Glomerular endothelial cell (primary cell): ENCODE measurements at regions not wholly inside any gene's neighbourhood (a gene's known extent, or its start where the extent isn't known, plus 50 kb on each side); places are given as distances from the start of the nearest gene placed in this dataset.
"Not testable (repeated sequence)": the region's sequence is repeated elsewhere in the genome, so short reads cannot be mapped to it uniquely, and the experiment has no call there.

Experiments used
- DNase-seq: peaks from one replicate; pipeline ENCODE4 v3.0.0-alpha.2; 2011; ENCODE audit warnings: low read depth, low spot score; ENCODE audit errors: extremely low read depth

DNA sequence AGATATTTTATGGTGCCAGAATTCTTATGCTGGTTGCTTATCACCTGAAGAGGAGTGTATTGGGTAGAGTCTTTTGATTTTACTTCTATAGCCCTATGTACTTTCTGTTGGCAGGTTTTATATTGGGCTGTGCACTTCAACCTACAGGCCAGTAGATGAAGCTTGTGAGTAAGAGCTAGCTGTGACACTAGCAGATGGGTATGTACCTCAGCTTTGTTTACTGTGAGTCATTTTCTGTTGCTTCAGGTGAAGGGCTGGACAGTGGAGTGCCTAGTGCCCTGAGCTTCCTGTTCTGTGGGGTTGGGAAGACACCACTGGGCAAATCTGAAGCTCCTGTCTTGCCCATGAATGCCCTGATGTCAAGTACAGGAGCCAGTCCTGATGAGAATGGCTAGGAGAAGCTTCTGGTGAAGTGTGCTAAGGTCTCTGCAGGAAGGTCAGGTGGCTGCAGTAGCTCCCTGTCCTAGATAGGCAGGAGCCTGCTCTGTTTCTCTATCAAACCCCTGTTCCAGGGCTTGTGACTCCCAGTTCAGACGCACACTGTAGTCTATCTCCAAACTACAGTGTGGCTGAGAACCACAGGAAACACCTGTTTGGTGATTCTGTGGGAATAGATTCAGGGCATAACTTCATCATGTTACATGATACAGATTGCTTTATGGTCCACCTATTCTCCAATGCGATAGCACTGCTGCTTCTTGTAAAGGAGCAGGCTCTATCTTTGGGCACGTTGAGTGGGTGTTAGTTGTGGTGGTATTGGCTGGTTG, 755.7 kb downstream of the KCNA4 start:
- no peak for DNase-seq

DNA sequence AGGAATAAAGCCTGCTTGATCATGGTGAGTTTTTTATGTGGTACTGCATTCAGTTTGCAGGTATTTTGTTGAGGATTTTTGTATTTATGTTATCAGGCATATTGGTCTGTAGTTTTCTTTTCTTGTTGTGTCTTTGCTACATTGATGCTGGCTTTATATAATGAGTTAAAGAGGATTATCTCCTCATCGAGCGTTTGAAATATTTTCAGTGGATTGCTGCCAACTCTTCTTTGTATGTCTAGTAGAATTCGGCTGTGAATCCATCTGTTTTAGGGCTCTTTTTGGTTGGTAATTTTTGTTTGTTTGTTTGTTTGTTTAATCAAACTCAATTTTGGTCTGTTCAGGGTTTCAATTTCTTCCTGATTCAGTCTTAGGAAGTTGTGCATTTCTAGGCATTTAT, 758.4 kb downstream of the KCNA4 start:
- DNase-seq: no peak

DNA sequence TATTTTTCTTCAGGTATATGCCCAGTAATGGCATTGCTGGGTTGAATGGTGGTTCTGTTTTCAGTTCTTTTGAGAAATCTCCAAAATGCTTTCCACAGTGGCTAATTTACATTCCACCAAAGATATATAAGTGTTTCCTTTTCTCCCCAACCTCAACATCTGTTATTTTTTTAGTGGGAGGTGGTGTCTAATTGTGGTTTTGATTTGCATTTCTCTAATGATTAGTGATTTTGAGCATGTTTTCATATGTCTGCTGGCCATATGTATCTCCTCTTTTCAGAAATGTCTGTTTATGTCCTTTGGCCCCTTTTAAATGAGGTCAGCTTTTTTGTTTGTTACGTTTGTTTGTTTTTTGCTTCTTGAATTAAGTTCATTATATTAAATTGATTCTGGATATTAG, 760.2 kb downstream of the KCNA4 start:
- no peak for DNase-seq

DNA sequence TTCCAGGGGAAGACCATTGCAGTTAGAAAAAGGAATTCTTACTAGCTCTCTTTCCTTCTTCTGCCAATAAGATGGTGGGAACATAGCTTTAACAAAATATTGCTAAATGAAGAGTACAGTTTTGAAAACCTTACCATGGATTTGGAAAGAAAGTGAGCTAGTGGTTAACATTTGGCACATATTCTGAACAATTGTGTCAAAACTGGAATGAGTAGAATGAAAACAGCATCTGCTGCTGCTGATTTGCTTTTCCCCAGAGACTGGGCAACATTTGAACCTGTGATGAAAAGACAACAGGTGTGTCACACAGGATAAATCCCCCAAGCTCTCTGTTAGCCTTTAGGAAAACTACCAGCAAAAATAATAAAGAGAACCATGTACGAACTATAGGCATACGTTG, 761.4 kb downstream of the KCNA4 start:
- no peak for DNase-seq

- DNase-seq: no peak
Measured at GRCh38 chr11:29251738-29252137, 765.1 kb downstream of the KCNA4 start.

DNA sequence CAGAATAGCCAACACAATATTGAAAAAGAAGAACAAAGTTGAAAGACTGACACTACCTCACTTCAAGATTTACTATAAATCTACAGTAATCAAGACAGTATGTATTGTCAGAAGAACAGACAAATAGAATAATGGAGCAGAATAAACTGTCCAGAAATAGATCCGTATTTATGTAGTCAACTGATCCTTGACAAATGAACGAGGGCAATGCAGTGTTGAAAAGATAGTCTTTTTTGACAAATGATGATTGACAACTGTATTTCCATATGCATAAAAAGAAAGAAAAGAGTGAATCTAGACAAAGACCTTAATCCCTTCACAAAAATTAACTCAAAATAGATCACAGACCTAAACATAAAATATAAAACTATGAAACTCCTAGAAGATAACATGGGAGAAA, 767.1 kb downstream of the KCNA4 start:
- DNase-seq: no peak

GRCh38 chr11:29244355-29244754, 772.5 kb downstream of the KCNA4 start:
- DNase-seq: no peak

- DNase-seq: no peak
Measured at GRCh38 chr11:29243616-29244015, 773.2 kb downstream of the KCNA4 start.

DNA sequence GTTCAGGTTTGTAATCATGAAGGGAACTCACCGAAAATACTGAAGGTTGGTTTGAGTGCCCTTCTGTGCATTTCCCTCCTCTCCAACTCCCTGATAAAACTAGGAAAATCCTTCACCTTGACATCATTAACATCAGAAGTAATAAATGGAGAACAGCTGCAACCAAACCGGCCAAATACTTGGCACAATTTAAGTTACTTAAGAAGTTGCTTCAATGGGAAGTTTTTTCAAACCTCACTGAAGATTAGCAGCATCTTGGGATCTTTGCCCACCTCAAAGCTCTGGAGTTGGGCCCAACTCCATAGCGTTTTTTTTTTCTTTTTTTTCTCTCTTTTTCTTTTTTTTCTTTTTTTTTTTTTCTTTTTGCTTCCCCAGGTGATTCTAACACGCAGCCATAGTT, 784.8 kb downstream of the KCNA4 start:
- DNase-seq: no peak

GRCh38 chr11:29231586-29231985, 785.2 kb downstream of the KCNA4 start:
- DNase-seq: no peak

DNA sequence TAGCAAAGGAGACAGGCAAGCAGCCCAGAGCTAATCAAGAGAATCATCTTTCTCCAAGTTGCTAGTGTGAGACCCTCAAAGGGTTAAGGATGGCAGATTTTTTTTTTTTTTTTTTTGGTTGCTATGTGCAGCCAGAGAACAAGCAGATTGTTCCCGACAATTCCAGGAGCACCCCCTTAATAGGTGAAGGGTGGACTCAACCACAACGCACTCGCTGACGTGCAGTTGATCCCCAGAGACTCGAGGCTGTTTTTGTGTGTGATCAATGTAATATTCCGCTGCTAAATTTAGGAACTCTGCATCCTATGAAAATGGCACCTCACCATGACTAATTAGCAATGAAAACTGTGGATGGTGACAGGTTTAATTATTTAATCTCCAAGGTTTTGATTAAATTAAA, 789.0 kb downstream of the KCNA4 start:
- no peak for DNase-seq

- DNase-seq: no peak
Measured at GRCh38 chr11:29224739-29225384, 792.0 kb downstream of the KCNA4 start.

- DNase-seq: not testable (repeated sequence)
Measured at GRCh38 chr11:29219531-29219930, 797.3 kb downstream of the KCNA4 start.

DNA sequence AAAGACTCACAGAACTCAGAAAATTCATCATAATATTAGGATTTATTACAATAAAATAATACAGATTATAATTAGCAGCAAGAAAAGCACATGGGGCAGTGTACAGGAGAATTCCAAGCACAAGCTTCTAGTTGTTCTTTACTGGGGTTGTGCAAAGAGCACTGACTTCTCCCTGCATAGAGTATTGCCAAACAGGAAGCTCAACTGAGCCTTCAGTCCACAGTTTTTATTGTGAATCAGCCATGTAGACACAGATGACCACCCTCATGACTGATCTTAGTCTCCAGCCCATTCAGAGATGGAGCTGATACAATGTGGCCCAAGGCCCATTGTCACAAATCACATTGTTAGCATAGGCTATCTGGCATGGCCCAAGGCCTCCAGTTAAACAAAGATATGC, 798.9 kb downstream of the KCNA4 start:
- DNase-seq: no peak

DNA sequence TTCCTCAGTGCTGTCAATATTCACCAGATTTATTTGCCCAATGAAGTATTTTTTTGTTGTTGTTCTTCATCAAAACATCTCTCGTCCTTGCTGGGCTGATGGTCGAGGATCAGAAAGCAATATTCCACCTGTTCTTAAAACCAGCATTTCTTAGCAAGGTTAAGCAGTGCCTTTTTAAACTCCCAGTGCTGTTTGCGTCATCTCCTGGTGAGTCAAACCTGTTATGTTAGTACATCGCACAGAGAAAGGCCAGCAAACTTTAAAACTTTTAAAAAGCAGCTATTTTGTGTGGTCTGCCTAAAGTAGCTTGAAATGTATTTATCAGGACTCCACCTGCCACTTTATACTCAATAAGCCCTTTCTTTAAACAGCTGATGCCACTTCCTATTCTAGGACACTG, 802.0 kb downstream of the KCNA4 start:
- no peak for DNase-seq

- no peak for DNase-seq
Measured at GRCh38 chr11:29211202-29211601, 805.6 kb downstream of the KCNA4 start.

GRCh38 chr11:29210426-29210825, 806.4 kb downstream of the KCNA4 start:
- no peak for DNase-seq

- DNase-seq: no peak
Measured at GRCh38 chr11:29208117-29208516, 808.7 kb downstream of the KCNA4 start.

DNA sequence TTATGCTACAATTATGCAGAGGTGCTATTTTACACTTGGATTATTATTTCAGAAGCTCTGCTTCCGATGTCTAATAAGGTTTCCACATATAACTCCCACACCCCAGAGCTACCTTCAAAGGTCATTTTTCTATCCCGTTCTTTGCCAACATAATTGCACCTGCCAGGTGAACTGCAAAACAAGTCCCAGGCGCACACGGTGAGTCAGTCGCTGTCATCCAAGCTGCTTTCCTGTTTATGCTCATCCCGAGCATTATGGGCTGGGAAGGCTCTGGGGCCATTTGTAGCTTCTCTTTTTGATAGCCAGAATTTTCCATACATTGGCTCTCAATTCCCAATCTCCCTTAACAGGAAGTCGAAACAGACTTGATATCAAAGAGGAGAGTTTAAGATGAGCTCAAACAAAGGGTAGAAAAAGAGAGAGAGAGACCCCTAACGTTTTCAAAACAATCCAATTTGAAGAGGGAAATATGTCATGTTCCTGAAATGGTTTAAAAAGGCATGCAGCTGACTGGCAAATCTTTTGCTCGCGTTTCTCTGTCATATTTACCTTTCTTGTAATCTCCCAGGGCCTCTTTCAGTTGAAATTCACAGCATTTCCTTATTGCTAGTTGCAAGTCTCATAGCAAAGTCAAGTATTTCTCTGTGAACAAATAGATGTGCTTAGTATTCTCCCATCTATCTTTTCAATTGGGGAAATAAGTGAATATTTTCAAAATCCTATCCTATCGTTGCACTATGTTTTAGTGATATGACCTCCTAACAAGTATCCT, 815.9 kb downstream of the KCNA4 start:
- DNase-seq: no peak

DNA sequence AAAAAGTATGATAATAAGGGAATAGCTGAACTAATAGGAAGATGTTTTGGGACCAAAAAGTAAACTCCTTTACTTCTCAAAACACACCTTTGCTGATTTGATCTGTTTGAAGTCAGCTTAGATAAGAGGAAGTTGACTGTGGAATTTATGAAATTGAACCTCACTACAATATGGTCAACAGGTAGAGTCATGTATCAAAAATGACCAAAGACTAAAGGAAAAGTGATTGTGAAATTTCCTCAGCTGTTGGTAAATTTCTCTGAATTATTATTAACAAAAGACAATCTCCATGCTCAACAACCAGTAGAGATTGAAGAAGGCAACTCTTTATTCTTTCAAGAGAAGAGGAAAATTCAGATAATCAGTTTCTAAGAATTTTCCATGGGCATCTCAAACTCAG, 826.5 kb downstream of the KCNA4 start:
- no peak for DNase-seq

DNA sequence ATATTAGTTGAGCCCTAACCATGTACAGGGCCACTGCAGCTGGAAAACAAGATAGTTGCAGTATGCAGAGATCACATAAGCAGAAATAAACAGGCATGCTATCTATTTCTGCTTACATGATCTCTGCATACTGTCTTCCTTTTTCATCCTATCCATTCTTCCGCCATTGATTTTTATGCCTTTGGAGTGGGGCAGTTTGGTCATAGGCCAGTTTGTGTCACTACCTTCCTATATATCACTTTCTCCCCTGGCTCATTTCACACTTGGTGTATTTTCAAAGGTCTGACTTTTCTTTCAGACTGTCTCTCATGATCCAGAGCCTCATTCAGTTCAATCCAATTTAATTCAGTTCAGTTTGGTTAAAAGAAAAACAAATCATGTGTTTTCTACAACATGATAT, 829.6 kb downstream of the KCNA4 start:
- no peak for DNase-seq
